Endodermal cell (in vitro differentiated cells): ENCODE measurements at regions not wholly inside any gene's neighbourhood (a gene's known extent, or its start where the extent isn't known, plus 50 kb on each side); places are given as distances from the start of the nearest gene placed in this dataset.

Experiments
- DNase-seq: peaks from one replicate; pipeline ENCODE4 v3.0.0-alpha.2; 2017
- H3K27ac ChIP-seq: 2 replicates; pipeline ENCODE4 v1.5.1; 2013; ENCODE audit warnings: mild to moderate bottlenecking, low read depth, low read length, moderate library complexity
- H3K27me3 ChIP-seq: 2 replicates; pipeline ENCODE4 v1.6.1; 2013; ENCODE audit warnings: mild to moderate bottlenecking, low read length, moderate library complexity; ENCODE audit not compliant: insufficient read depth, control insufficient read depth, poor library complexity, severe bottlenecking
- H3K36me3 ChIP-seq: 2 replicates; pipeline ENCODE4 v1.7.0; 2013; ENCODE audit warnings: mild to moderate bottlenecking, low read length, moderate library complexity; ENCODE audit not compliant: control insufficient read depth, insufficient read depth
- H3K4me1 ChIP-seq: one replicate; pipeline ENCODE4 v1.7.0; 2013; ENCODE audit warnings: low read length; ENCODE audit not compliant: control insufficient read depth, insufficient read depth
- H3K4me3 ChIP-seq: 2 replicates; pipeline ENCODE4 v1.5.1; 2013; ENCODE audit warnings: mild to moderate bottlenecking, low read length, moderate library complexity
- H3K9ac ChIP-seq: 2 replicates; pipeline ENCODE4 v1.6.1; 2013; ENCODE audit warnings: mild to moderate bottlenecking, low read length, moderate library complexity; ENCODE audit not compliant: poor library complexity, severe bottlenecking; ENCODE audit errors: extremely low read depth
- H3K9me3 ChIP-seq: 2 replicates; pipeline ENCODE4 v1.6.1; 2013; ENCODE audit warnings: mild to moderate bottlenecking, low read length, moderate library complexity; ENCODE audit not compliant: control insufficient read depth
- H3K27ac Mint-ChIP-seq: 2 replicates; pipeline ENCODE4 v1.8.0; 2020; ENCODE audit warnings: mixed read lengths
- H3K27me3 Mint-ChIP-seq: 2 replicates; pipeline ENCODE4 v1.8.0; 2021; ENCODE audit warnings: mild to moderate bottlenecking, mixed read lengths; ENCODE audit not compliant: insufficient read depth
- H3K36me3 Mint-ChIP-seq: 2 replicates; pipeline ENCODE4 v1.8.0; 2020; ENCODE audit warnings: low read depth, mixed read lengths
- H3K4me1 Mint-ChIP-seq: 2 replicates; pipeline ENCODE4 v1.8.0; 2020; ENCODE audit warnings: mixed read lengths
- H3K4me3 Mint-ChIP-seq: 2 replicates; pipeline ENCODE4 v1.8.0; 2020; ENCODE audit warnings: mild to moderate bottlenecking, moderate library complexity, mixed read lengths
- H3K9me3 Mint-ChIP-seq: 2 replicates; pipeline ENCODE4 v1.8.0; 2020; ENCODE audit warnings: mild to moderate bottlenecking, mixed read lengths
- WGBS, 2 experiments: methylation state at CpG; one replicate each; pipeline versions ENCODE4 v1.1.5 to v1.1.7; 2013; ENCODE audit warnings: missing lambda C conversion rate in 2 of 2, mixed read lengths in 1 of 2; ENCODE audit not compliant: insufficient coverage in 1 of 2, insufficient read length in 1 of 2; 5-methylcytosine and 5-hydroxymethylcytosine counted together
- TF ChIP-seq, protein P1 (sequence below): fragments of 200-600 bp; sonication (generic); conservative IDR thresholded peaks from 2 replicates; pipeline ENCODE4 v1.5.0; 2021; ENCODE audit warnings: antibody characterized with exemption, mild to moderate bottlenecking

GRCh38 chr1:96191165-96191564 is 530.4 kb upstream of the PTBP2 start:
- H3K27ac Mint-ChIP-seq = no peak overlapping the region
- Histone ChIP-seq H3K4me3 (peak overlapping the region; percentile 28), H3K27me3 (no peaks in the 10 kb centered on the region), H3K36me3 (no peaks in the 10 kb centered on the region), H3K27ac (no peak overlapping the region), H3K4me1 (no peaks in the 10 kb centered on the region), H3K9me3 (peaks cover 33% of the 10 kb centered on the region), H3K9ac (no peak overlapping the region)
- H3K4me3 Mint-ChIP-seq = no peak overlapping the region
- WGBS, 2 experiments = 97% methylated on average over 1 of the region's 2 CpGs; no CpG with 5 or more reads in 1 of the 2 experiments
- H3K36me3 Mint-ChIP-seq = peaks cover 5% of the 10 kb centered on the region
- DNase-seq = no peak
- H3K27me3 Mint-ChIP-seq = no peaks in the 10 kb centered on the region
- TF ChIP-seq, protein P1, sequence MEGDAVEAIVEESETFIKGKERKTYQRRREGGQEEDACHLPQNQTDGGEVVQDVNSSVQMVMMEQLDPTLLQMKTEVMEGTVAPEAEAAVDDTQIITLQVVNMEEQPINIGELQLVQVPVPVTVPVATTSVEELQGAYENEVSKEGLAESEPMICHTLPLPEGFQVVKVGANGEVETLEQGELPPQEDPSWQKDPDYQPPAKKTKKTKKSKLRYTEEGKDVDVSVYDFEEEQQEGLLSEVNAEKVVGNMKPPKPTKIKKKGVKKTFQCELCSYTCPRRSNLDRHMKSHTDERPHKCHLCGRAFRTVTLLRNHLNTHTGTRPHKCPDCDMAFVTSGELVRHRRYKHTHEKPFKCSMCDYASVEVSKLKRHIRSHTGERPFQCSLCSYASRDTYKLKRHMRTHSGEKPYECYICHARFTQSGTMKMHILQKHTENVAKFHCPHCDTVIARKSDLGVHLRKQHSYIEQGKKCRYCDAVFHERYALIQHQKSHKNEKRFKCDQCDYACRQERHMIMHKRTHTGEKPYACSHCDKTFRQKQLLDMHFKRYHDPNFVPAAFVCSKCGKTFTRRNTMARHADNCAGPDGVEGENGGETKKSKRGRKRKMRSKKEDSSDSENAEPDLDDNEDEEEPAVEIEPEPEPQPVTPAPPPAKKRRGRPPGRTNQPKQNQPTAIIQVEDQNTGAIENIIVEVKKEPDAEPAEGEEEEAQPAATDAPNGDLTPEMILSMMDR = no peak
- H3K9me3 Mint-ChIP-seq = peaks cover 36% of the 10 kb centered on the region
- peaks cover 3% of the 10 kb centered on the region for H3K4me1 Mint-ChIP-seq

DNA sequence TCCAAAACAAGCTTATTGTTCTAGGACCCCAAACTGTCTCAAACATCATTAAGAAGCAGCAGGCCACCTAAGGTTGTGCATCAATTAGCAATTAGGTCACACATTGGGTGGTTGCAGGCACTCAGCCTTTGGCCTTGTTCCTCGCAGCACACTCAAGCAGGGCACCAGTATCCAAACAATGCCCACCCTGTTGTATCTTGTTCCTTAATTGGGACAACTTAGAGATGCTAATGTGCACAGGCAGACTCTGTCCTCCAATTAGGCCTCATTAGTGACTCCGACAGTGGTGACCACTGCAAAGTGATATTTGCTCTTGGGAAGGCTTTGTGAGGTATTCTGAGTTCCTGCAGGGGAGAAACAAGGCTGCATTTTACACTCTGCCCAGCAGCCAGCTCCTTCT is 515.1 kb upstream of the PTBP2 start:
- peaks cover 38% of the 10 kb centered on the region for H3K4me1 Mint-ChIP-seq
- no peaks in the 10 kb centered on the region for H3K36me3 Mint-ChIP-seq
- Histone ChIP-seq H3K27me3 (no peaks in the 10 kb centered on the region), H3K36me3 (no peaks in the 10 kb centered on the region), H3K9ac (no peak overlapping the region), H3K27ac (no peak overlapping the region), H3K4me3 (no peak overlapping the region), H3K4me1 (peaks cover 10% of the 10 kb centered on the region), H3K9me3 (no peaks in the 10 kb centered on the region)
- no peaks in the 10 kb centered on the region for H3K27me3 Mint-ChIP-seq
- 51 to 62% methylated on average over 2 of the region's 2 CpGs for WGBS, 2 experiments
- peaks cover 3% of the 10 kb centered on the region for H3K9me3 Mint-ChIP-seq
- DNase-seq = no peak
- no peak overlapping the region for H3K27ac Mint-ChIP-seq
- TF ChIP-seq, protein P1 = no peak
- H3K4me3 Mint-ChIP-seq = no peak overlapping the region

- no peak overlapping the region for H3K27ac ChIP-seq
- no peaks in the 10 kb centered on the region for H3K36me3 ChIP-seq
- no peaks in the 10 kb centered on the region for H3K36me3 Mint-ChIP-seq
- no peaks in the 10 kb centered on the region for H3K27me3 ChIP-seq
- H3K9ac ChIP-seq = no peak overlapping the region
- no peaks in the 10 kb centered on the region for H3K9me3 ChIP-seq
- peaks cover 49% of the 10 kb centered on the region for H3K4me1 Mint-ChIP-seq
- TF ChIP-seq, protein P1 = no peak
- H3K27me3 Mint-ChIP-seq = no peaks in the 10 kb centered on the region
- H3K4me1 ChIP-seq = peaks cover 15% of the 10 kb centered on the region
- no peak overlapping the region for H3K4me3 ChIP-seq
- no peak overlapping the region for H3K27ac Mint-ChIP-seq
- DNase-seq = no peak
- WGBS, 2 experiments = 94% methylated on average over 2 of the region's 2 CpGs; no CpG with 5 or more reads in 1 of the 2 experiments
- H3K9me3 Mint-ChIP-seq = no peaks in the 10 kb centered on the region
- no peak overlapping the region for H3K4me3 Mint-ChIP-seq
Observed at GRCh38 chr1:96207936-96208335, 513.6 kb upstream of the PTBP2 start.
